Mesendoderm (in vitro differentiated cells): ENCODE measurements at regions not wholly inside any gene's neighbourhood (a gene's known extent, or its start where the extent isn't known, plus 50 kb on each side); places are given as distances from the start of the nearest gene placed in this dataset.

Experiments
- DNase-seq: peaks from one replicate; pipeline ENCODE4 v3.0.0; 2013
- H2AK5ac ChIP-seq: 2 replicates; pipeline ENCODE4 v1.6.1; 2013; ENCODE audit warnings: low read length, inconsistent platforms
- H2BK120ac ChIP-seq: 2 replicates; pipeline ENCODE4 v1.6.1; 2013; ENCODE audit warnings: low read depth, mild to moderate bottlenecking, low read length, moderate library complexity, mixed read lengths
- H2BK15ac ChIP-seq: replicated peaks from 2 replicates; pipeline ENCODE4 v1.6.1; 2013; ENCODE audit warnings: low read depth, mild to moderate bottlenecking, moderate library complexity
- H2BK5ac ChIP-seq: 2 replicates; pipeline ENCODE4 v1.6.1; 2013; ENCODE audit warnings: low read length, inconsistent platforms
- H3K18ac ChIP-seq: 2 replicates; pipeline ENCODE4 v1.6.1; 2013; ENCODE audit warnings: mild to moderate bottlenecking, low read length, mixed read lengths
- H3K23ac ChIP-seq: one replicate; pipeline ENCODE4 v1.6.1; 2013; ENCODE audit warnings: low read length
- H3K27ac ChIP-seq: 2 replicates; pipeline ENCODE4 v1.5.1; 2013; ENCODE audit warnings: low read depth, mild to moderate bottlenecking, inconsistent platforms, low read length, moderate library complexity
- H3K27me3 ChIP-seq: 2 replicates; pipeline ENCODE4 v1.6.1; 2013; ENCODE audit warnings: low read length, control low read depth, mild to moderate bottlenecking, inconsistent platforms; ENCODE audit not compliant: insufficient read depth, poor library complexity
- H3K36me3 ChIP-seq: 2 replicates; pipeline ENCODE4 v1.6.1; 2013; ENCODE audit warnings: low read length, inconsistent platforms; ENCODE audit not compliant: control insufficient read depth, insufficient read depth
- H3K4ac ChIP-seq: one replicate; pipeline ENCODE4 v1.6.1; 2013; ENCODE audit warnings: low read depth, mild to moderate bottlenecking, low read length, moderate library complexity
- H3K4me1 ChIP-seq: 2 replicates; pipeline ENCODE4 v1.6.1; 2013; ENCODE audit warnings: low read depth, low read length, inconsistent platforms; ENCODE audit not compliant: control insufficient read depth
- H3K4me2 ChIP-seq: 2 replicates; pipeline ENCODE4 v1.6.1; 2013; ENCODE audit warnings: low read length
- H3K4me3 ChIP-seq: 2 replicates; pipeline ENCODE4 v1.5.1; 2013; ENCODE audit warnings: mild to moderate bottlenecking, low read length
- H3K56ac ChIP-seq: one replicate; pipeline ENCODE4 v1.6.1; 2013; ENCODE audit warnings: low read length
- H3K79me1 ChIP-seq: 2 replicates; pipeline ENCODE4 v1.6.1; 2013; ENCODE audit warnings: low read length, inconsistent platforms
- H3K79me2 ChIP-seq: 2 replicates; pipeline ENCODE4 v1.6.1; 2013; ENCODE audit warnings: mild to moderate bottlenecking, low read length; ENCODE audit not compliant: control insufficient read depth, insufficient read depth
- H3K9ac ChIP-seq: 2 replicates; pipeline ENCODE4 v1.6.1; 2013; ENCODE audit warnings: low read length, inconsistent platforms
- H4K5ac ChIP-seq: one replicate; pipeline ENCODE4 v1.6.1; 2013; ENCODE audit warnings: low read length
- H4K8ac ChIP-seq: one replicate; pipeline ENCODE4 v1.6.1; 2013; ENCODE audit warnings: low read depth, mild to moderate bottlenecking, control low read depth, low read length, moderate library complexity
- WGBS: extraction: QIAGEN DNeasy Blood & Tissue Kit; methylation state at CpG from one replicate; pipeline ENCODE4 v1.1.7; 2013; ENCODE audit warnings: low lambda C conversion rate, missing lambda C conversion rate; ENCODE audit not compliant: insufficient coverage; ENCODE audit errors: extremely low coverage; 5-methylcytosine and 5-hydroxymethylcytosine counted together

DNA sequence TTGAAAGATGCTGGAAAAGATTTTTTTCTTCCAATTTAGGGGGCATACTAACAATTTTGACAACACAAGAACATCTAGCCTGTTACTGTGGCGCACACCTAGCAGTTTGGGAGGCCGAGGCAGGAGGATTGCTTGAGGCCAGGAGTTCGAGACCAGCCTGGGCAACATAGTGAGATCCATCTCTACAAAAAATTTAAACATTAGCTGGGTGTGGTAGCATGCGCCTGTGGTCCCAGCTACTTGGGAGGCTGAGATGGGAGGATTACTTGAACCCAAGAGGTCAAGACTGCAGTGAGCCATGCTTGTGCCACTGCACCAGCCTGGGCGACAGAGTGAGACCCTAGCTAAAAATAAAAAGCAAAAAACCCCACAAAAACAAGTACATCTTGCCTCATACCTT is 168.8 kb downstream of the TANC2 start:
- no peak overlapping the region for H3K4me2 ChIP-seq
- no peak overlapping the region for H3K9ac ChIP-seq
- no peak overlapping the region for H2BK15ac ChIP-seq
- no peaks in the 10 kb centered on the region for H3K36me3 ChIP-seq
- H3K79me1 ChIP-seq: no peaks in the 10 kb centered on the region
- no peak overlapping the region for H3K18ac ChIP-seq
- WGBS: no CpG with 5 or more reads among the region's 5 CpGs
- no peak overlapping the region for H4K5ac ChIP-seq
- no peak overlapping the region for H3K56ac ChIP-seq
- no peak overlapping the region for H2AK5ac ChIP-seq
- no peak overlapping the region for H2BK5ac ChIP-seq
- H3K4me1 ChIP-seq: no peaks in the 10 kb centered on the region
- no peak for DNase-seq
- H2BK120ac ChIP-seq: no peak overlapping the region
- no peak overlapping the region for H3K4ac ChIP-seq
- no peak overlapping the region for H4K8ac ChIP-seq
- no peak overlapping the region for H3K23ac ChIP-seq
- H3K27me3 ChIP-seq: no peaks in the 10 kb centered on the region
- H3K27ac ChIP-seq: no peak overlapping the region
- no peaks in the 10 kb centered on the region for H3K79me2 ChIP-seq
- no peak overlapping the region for H3K4me3 ChIP-seq

DNA sequence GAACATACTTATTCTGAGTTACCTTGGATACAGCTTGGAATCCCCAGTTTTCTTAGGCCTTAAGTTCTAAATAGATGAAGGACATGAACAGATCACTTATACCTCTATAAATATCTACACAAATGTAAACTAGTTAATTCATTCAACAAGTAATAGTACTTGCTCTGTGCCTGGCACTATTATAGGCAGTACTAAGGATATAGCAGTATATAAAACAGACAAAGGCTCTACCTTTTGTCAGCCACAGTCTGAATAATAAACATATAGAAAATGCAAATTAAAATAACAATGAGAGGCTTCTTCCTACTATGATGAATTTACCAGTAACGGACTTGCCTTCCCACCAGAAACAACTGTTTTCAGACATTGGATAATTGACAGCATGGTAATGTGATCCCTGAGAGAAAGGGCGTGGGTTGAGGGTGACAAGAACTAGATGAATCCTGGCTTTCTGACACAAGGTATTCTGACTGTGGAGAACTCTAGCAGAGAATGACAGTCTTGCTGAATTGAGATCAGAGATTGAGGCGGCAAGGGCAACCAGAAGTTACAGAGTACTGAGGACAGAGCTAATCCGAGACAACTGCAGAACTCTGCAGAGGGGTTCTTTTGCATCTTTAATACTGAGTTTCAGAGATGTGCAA is 170.5 kb downstream of the TANC2 start:
- Histone ChIP-seq H3K4ac (no peak overlapping the region), H3K56ac (no peak overlapping the region), H3K79me2 (no peaks in the 10 kb centered on the region), H3K23ac (no peak overlapping the region), H3K27ac (no peak overlapping the region), H3K36me3 (no peaks in the 10 kb centered on the region), H3K4me3 (no peak overlapping the region), H3K9ac (no peak overlapping the region), H4K8ac (no peak overlapping the region), H2BK15ac (no peak overlapping the region), H2AK5ac (no peak overlapping the region), H3K18ac (no peak overlapping the region), H2BK5ac (no peak overlapping the region), H4K5ac (no peak overlapping the region), H3K4me1 (no peaks in the 10 kb centered on the region), H2BK120ac (no peak overlapping the region), H3K27me3 (no peaks in the 10 kb centered on the region), H3K79me1 (no peaks in the 10 kb centered on the region), H3K4me2 (no peak overlapping the region)
- DNase-seq: peak; percentile 9
- no CpG with 5 or more reads among the region's 4 CpGs for WGBS

DNA sequence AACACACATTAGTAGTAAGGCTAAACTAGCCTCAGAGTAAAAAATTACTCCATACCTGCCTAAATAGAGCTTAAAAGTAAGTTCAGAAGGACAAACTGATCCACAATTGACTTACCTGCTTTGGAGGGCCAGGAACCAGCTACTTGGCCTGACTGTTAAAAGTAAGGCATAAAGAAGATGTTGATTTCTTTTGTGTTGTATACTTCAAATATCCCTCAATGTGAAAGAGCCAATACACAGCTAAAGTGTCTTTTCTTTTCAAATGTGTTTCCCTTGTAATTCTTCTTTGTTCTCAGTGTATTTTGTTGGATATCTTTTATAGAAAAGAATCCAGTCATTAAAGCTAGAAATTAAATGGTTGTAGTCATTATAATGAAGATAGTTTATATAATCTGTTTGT is 171.1 kb downstream of the TANC2 start:
- no peak overlapping the region for H3K9ac ChIP-seq
- no peak overlapping the region for H3K4me2 ChIP-seq
- no peaks in the 10 kb centered on the region for H3K79me2 ChIP-seq
- no peaks in the 10 kb centered on the region for H3K79me1 ChIP-seq
- no peak for DNase-seq
- H3K27ac ChIP-seq: no peak overlapping the region
- no peak overlapping the region for H2AK5ac ChIP-seq
- H3K56ac ChIP-seq: no peak overlapping the region
- no peaks in the 10 kb centered on the region for H3K4me1 ChIP-seq
- no peak overlapping the region for H4K8ac ChIP-seq
- H3K4ac ChIP-seq: no peak overlapping the region
- no peak overlapping the region for H2BK120ac ChIP-seq
- no peak overlapping the region for H3K4me3 ChIP-seq
- no peak overlapping the region for H4K5ac ChIP-seq
- no peak overlapping the region for H3K18ac ChIP-seq
- H2BK5ac ChIP-seq: no peak overlapping the region
- no peaks in the 10 kb centered on the region for H3K36me3 ChIP-seq
- no peaks in the 10 kb centered on the region for H3K27me3 ChIP-seq
- no peak overlapping the region for H3K23ac ChIP-seq
- no peak overlapping the region for H2BK15ac ChIP-seq

DNA sequence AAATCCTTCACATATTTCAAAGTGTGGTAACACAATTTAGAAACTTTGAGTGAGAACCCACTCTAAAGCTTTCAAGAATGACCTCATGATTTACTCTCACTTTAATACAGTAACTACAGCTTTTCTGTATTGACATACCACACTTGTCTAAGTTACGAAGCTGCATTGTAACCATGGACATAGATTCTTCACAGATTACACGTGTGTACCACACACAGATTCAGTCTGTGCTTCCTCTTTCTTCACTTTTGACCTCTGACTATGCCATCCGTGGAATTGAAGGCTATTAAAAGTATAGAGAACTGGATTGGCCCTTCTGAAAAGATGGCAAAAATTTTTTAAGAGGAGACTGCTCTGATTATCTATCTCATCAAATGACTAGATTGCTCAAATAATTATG is 172.7 kb downstream of the TANC2 start:
- DNase-seq: no peak
- H3K4me1 ChIP-seq: no peaks in the 10 kb centered on the region
- H4K8ac ChIP-seq: no peak overlapping the region
- no peaks in the 10 kb centered on the region for H3K79me1 ChIP-seq
- H4K5ac ChIP-seq: no peak overlapping the region
- no peak overlapping the region for H3K4me2 ChIP-seq
- H3K4me3 ChIP-seq: no peak overlapping the region
- H3K79me2 ChIP-seq: no peaks in the 10 kb centered on the region
- no peak overlapping the region for H3K18ac ChIP-seq
- no peaks in the 10 kb centered on the region for H3K27me3 ChIP-seq
- no peak overlapping the region for H2AK5ac ChIP-seq
- no peak overlapping the region for H3K4ac ChIP-seq
- no peak overlapping the region for H2BK5ac ChIP-seq
- no peak overlapping the region for H2BK120ac ChIP-seq
- H3K56ac ChIP-seq: no peak overlapping the region
- no peak overlapping the region for H2BK15ac ChIP-seq
- H3K27ac ChIP-seq: no peak overlapping the region
- H3K23ac ChIP-seq: no peak overlapping the region
- no peak overlapping the region for H3K9ac ChIP-seq
- WGBS: no CpG with 5 or more reads among the region's 3 CpGs
- no peaks in the 10 kb centered on the region for H3K36me3 ChIP-seq

DNA sequence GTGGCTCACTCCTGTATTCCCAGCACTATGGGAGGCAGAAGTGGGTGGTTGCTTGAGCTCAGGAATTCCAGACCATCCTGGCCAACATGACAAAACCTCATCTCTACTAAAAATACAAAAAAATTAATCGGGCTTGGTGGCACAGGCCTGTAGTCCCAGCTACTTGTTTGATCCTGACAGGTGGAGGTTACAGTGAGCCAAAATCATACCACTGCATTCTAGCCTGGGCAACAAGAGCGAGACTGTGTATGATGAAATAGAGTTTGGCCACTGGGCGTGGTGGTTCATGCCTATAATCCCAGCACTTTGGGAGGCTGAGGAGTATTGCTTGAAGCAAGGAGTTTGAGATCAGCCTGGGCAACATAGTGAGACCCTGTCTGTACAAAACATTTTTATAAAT is 173.3 kb downstream of the TANC2 start:
- no peak overlapping the region for H4K8ac ChIP-seq

DNA sequence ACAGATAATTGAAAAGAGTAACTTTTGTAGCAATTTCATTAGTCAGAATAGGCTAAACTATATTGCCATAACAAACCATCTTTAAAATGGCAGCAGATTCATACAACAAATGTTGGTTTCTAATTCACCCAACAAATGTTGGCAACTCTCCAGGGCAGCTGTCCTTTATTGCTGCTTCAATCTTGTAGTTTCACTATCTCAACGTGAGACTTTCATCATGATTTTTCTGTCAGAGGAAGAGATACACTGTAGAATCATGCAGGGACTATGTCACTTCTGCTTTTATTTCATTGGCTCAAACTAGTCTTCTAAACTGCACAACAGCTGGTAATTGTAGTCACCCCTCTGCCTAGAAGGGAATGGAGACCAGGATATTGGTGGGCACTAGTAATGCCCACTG is 174.2 kb downstream of the TANC2 start:
- H3K79me1 ChIP-seq: no peaks in the 10 kb centered on the region
- H3K18ac ChIP-seq: no peak overlapping the region
- no peaks in the 10 kb centered on the region for H3K36me3 ChIP-seq
- H2BK15ac ChIP-seq: no peak overlapping the region
- H3K4me3 ChIP-seq: no peak overlapping the region
- no peak overlapping the region for H3K9ac ChIP-seq
- no CpG with 5 or more reads among the region's 1 CpG for WGBS
- no peak overlapping the region for H4K8ac ChIP-seq
- no peak overlapping the region for H3K23ac ChIP-seq
- H2AK5ac ChIP-seq: no peak overlapping the region
- H3K79me2 ChIP-seq: no peaks in the 10 kb centered on the region
- H3K4me2 ChIP-seq: no peak overlapping the region
- no peak for DNase-seq
- no peak overlapping the region for H3K27ac ChIP-seq
- H3K56ac ChIP-seq: no peak overlapping the region
- no peaks in the 10 kb centered on the region for H3K4me1 ChIP-seq
- H2BK120ac ChIP-seq: no peak overlapping the region
- no peak overlapping the region for H2BK5ac ChIP-seq
- no peak overlapping the region for H3K4ac ChIP-seq
- H4K5ac ChIP-seq: no peak overlapping the region
- H3K27me3 ChIP-seq: no peaks in the 10 kb centered on the region

More for the DNA sequence above, 173.3 kb downstream of the TANC2 start:
- H3K4me1 ChIP-seq: no peaks in the 10 kb centered on the region
- H3K23ac ChIP-seq: no peak overlapping the region
- H3K27ac ChIP-seq: no peak overlapping the region
- no peak overlapping the region for H4K5ac ChIP-seq
- no peaks in the 10 kb centered on the region for H3K27me3 ChIP-seq
- no CpG with 5 or more reads among the region's 3 CpGs for WGBS
- H2BK120ac ChIP-seq: no peak overlapping the region
- H3K36me3 ChIP-seq: no peaks in the 10 kb centered on the region
- DNase-seq: no peak
- H3K79me2 ChIP-seq: no peaks in the 10 kb centered on the region
- no peak overlapping the region for H3K4me2 ChIP-seq
- no peak overlapping the region for H2BK15ac ChIP-seq
- H2AK5ac ChIP-seq: no peak overlapping the region
- H2BK5ac ChIP-seq: no peak overlapping the region
- H3K4me3 ChIP-seq: no peak overlapping the region
- H3K4ac ChIP-seq: no peak overlapping the region
- no peak overlapping the region for H3K9ac ChIP-seq
- H3K79me1 ChIP-seq: no peaks in the 10 kb centered on the region
- no peak overlapping the region for H3K56ac ChIP-seq
- no peak overlapping the region for H3K18ac ChIP-seq
